ENCODE measurements at regions not wholly inside any gene's neighbourhood (a gene's known extent, or its start where the extent isn't known, plus 50 kb on each side); places are given as distances from the start of the nearest gene placed in this dataset.

DNA sequence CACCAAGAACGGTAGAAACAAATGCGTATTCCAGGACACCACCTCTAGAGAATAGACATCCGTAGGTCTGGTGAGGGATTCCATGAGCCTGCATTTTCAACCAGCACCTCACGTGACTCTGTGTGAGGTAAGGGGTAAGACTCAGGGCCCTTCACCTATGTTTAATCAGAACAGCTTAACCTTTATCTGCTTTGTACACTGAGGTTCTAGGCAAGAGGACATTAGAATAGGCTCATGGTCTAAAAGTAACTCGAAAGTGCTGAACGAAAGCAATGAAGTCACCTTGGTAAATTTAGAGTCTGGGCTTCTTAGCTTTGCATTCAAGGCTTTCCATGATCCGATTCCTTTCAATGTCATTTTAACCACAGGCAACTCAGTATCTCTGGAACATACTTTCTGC is 270.5 kb upstream of the CADM1 start:
- intact Hi-C loops (cut with DNase I) = no loop called here
- Histone ChIP-seq H3K27ac (no peak overlapping the region), H3K9me3 (replicated peaks in 1 of 3) (no peaks in the 10 kb centered on the region), H3K4me3 (no peak overlapping the region), H3K4me1 (replicated peaks in 1 of 2) (peaks cover 10 to 13% of the 10 kb centered on the region in 2 donors), H3K36me3 (replicated peaks in 1 of 2) (no peaks in the 10 kb centered on the region), H3K27me3 (no peaks in the 10 kb centered on the region)
- no peak for TF ChIP-seq POLR2A (IDR thresholded peaks at IDR 0.05)
- TF ChIP-seq, protein P1, sequence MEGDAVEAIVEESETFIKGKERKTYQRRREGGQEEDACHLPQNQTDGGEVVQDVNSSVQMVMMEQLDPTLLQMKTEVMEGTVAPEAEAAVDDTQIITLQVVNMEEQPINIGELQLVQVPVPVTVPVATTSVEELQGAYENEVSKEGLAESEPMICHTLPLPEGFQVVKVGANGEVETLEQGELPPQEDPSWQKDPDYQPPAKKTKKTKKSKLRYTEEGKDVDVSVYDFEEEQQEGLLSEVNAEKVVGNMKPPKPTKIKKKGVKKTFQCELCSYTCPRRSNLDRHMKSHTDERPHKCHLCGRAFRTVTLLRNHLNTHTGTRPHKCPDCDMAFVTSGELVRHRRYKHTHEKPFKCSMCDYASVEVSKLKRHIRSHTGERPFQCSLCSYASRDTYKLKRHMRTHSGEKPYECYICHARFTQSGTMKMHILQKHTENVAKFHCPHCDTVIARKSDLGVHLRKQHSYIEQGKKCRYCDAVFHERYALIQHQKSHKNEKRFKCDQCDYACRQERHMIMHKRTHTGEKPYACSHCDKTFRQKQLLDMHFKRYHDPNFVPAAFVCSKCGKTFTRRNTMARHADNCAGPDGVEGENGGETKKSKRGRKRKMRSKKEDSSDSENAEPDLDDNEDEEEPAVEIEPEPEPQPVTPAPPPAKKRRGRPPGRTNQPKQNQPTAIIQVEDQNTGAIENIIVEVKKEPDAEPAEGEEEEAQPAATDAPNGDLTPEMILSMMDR (IDR thresholded peaks at IDR 0.05) = no peak
- DNase-seq = no peak
- WGBS, 4 donors = 93 to 96% (median 94%) methylated on average over 7 of the region's 7 CpGs

- no peak for DNase-seq
- TF ChIP-seq, protein P1 (IDR thresholded peaks at IDR 0.05) = no peak
- TF ChIP-seq POLR2A (IDR thresholded peaks at IDR 0.05) = no peak
- Histone ChIP-seq H3K36me3 (replicated peaks in 1 of 2) (no peaks in the 10 kb centered on the region), H3K9me3 (replicated peaks in 1 of 3) (no peaks in the 10 kb centered on the region), H3K27me3 (no peaks in the 10 kb centered on the region), H3K4me1 (replicated peaks in 1 of 2) (no peaks in the 10 kb centered on the region), H3K27ac (no peak overlapping the region), H3K4me3 (no peak overlapping the region)
- intact Hi-C loops (cut with DNase I) = no loop called here
- 85 to 92% (median 86%) methylated on average over 3 of the region's 3 CpGs for WGBS, 4 donors
Measured at GRCh38 chr11:115769891-115770290, 265.7 kb upstream of the CADM1 start.

DNA sequence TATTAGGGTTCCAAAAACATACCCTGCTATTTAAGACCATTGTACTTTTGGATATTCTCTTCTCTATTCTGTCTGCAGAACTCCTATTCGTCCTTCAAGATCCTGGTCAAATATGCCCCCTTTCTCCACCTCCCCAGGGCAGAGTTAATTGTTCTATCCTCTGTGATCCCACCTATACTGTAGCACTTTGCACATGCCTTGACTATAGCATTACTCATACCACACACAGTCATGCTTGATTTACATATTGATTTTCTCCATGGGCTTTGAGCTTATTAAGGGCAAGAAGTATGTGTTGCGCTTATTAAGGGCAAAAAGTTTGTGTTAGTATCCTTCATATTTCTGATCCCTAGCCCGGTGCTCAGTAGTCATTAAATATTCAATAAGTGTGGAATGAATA is 263.7 kb upstream of the CADM1 start:
- H3K36me3 ChIP-seq (replicated peaks in 1 of 2) = no peaks in the 10 kb centered on the region
- no peaks in the 10 kb centered on the region for H3K9me3 ChIP-seq (replicated peaks in 1 of 3)
- H3K27me3 ChIP-seq = no peaks in the 10 kb centered on the region
- WGBS, 4 donors = 85 to 94% (median 92%) methylated on average over 3 of the region's 3 CpGs
- DNase-seq = no peak
- intact Hi-C loops (cut with DNase I) = no loop called here
- H3K27ac ChIP-seq = no peak overlapping the region
- no peak for TF ChIP-seq POLR2A (IDR thresholded peaks at IDR 0.05)
- no peaks in the 10 kb centered on the region for H3K4me1 ChIP-seq (replicated peaks in 1 of 2)
- no peak overlapping the region for H3K4me3 ChIP-seq

- Histone ChIP-seq H3K9me3 (replicated peaks in 1 of 3) (no peaks in the 10 kb centered on the region), H3K27ac (no peak overlapping the region), H3K36me3 (replicated peaks in 1 of 2) (no peaks in the 10 kb centered on the region), H3K4me3 (no peak overlapping the region), H3K27me3 (no peaks in the 10 kb centered on the region), H3K4me1 (replicated peaks in 1 of 2) (no peaks in the 10 kb centered on the region)
- TF ChIP-seq POLR2A (IDR thresholded peaks at IDR 0.05) = no peak
- TF ChIP-seq, protein P1 (IDR thresholded peaks at IDR 0.05) = no peak
- intact Hi-C loops (cut with DNase I) = no loop called here
- WGBS, 4 donors = 84 to 94% (median 87%) methylated on average over 9 to 10 of the region's 10 CpGs
- DNase-seq = no peak
Measured at GRCh38 chr11:115767047-115767802, 263.0 kb upstream of the CADM1 start.

GRCh38 chr11:115766561-115766960 is 262.3 kb upstream of the CADM1 start:
- DNase-seq = no peak
- no peak overlapping the region for H3K4me3 ChIP-seq
- no peaks in the 10 kb centered on the region for H3K9me3 ChIP-seq (replicated peaks in 1 of 3)
- 89 to 93% (median 92%) methylated on average over 4 of the region's 4 CpGs for WGBS, 4 donors
- no peaks in the 10 kb centered on the region for H3K4me1 ChIP-seq (replicated peaks in 1 of 2)
- intact Hi-C loops (cut with DNase I) = no loop called here
- H3K27ac ChIP-seq = no peak overlapping the region
- H3K36me3 ChIP-seq (replicated peaks in 1 of 2) = no peaks in the 10 kb centered on the region
- no peak for TF ChIP-seq POLR2A (IDR thresholded peaks at IDR 0.05)
- TF ChIP-seq, protein P1 (IDR thresholded peaks at IDR 0.05) = no peak
- H3K27me3 ChIP-seq = no peaks in the 10 kb centered on the region
